SK-N-SH treated with all-trans-retinoic acid at 6 μM for 48 hours (cell line): ENCODE measurements at regions not wholly inside any gene's neighbourhood (a gene's known extent, or its start where the extent isn't known, plus 50 kb on each side); places are given as distances from the start of the nearest gene placed in this dataset.

Experiments
- ATAC-seq: fragments of 200-7000 bp; cut with Tn5 transposase; 3 replicates; pipeline ENCODE4 v1.9.1; 2020; ENCODE audit warnings: mild to moderate bottlenecking, moderate library complexity
- ARNTL ChIP-seq: fragments of 450-650 bp; formaldehyde crosslinking; IDR thresholded peaks from 2 replicates; pipeline ENCODE4 v1.5.0; 2020; ENCODE audit warnings: low read depth, mild to moderate bottlenecking, moderate library complexity, borderline replicate concordance
- BACH2 ChIP-seq: fragments of 250-450 bp; sonication (Bioruptor Pico); IDR thresholded peaks from 2 replicates; pipeline ENCODE4 v1.9.0; 2021; ENCODE audit warnings: mild to moderate bottlenecking, borderline replicate concordance
- CSDC2 ChIP-seq: fragments of 250-450 bp; sonication (Bioruptor Pico); IDR thresholded peaks from 2 replicates; pipeline ENCODE4 v1.5.0; 2020; ENCODE audit warnings: mild to moderate bottlenecking, moderate library complexity
- CSRNP3 ChIP-seq: fragments of 250-450 bp; sonication (Bioruptor Pico); IDR thresholded peaks from 2 replicates; pipeline ENCODE4 v1.5.1; 2021; ENCODE audit warnings: mild to moderate bottlenecking, moderate library complexity
- ESRRG ChIP-seq: fragments of 250-450 bp; sonication (Bioruptor Pico); IDR thresholded peaks from 2 replicates; pipeline ENCODE4 v1.6.1; 2021; ENCODE audit warnings: mild to moderate bottlenecking
- GLIS3 ChIP-seq: fragments of 250-450 bp; sonication (Bioruptor Pico); IDR thresholded peaks from 2 replicates; pipeline ENCODE4 v1.5.0; 2020; ENCODE audit warnings: mild to moderate bottlenecking, moderate library complexity
- ISL1 ChIP-seq: fragments of 250-450 bp; sonication (Bioruptor Pico); IDR thresholded peaks from 2 replicates; pipeline ENCODE4 v2.1.2; 2022; ENCODE audit warnings: mild to moderate bottlenecking, moderate library complexity
- OSR1 ChIP-seq: fragments of 250-450 bp; sonication (Bioruptor Pico); IDR thresholded peaks from 2 replicates; pipeline ENCODE4 v1.8.0; 2022; ENCODE audit warnings: moderate library complexity, mild to moderate bottlenecking, inconsistent platforms
- PATZ1 ChIP-seq: fragments of 250-450 bp; sonication (Bioruptor Pico); IDR thresholded peaks from 2 replicates; pipeline ENCODE4 v1.8.0; 2020; ENCODE audit warnings: mild to moderate bottlenecking, moderate library complexity, borderline replicate concordance
- PPARA ChIP-seq: fragments of 250-450 bp; sonication (Bioruptor Pico); IDR thresholded peaks from 2 replicates; pipeline ENCODE4 v1.5.0; 2020; ENCODE audit warnings: mild to moderate bottlenecking, borderline replicate concordance
- RARB ChIP-seq: fragments of 250-450 bp; sonication (Bioruptor Pico); IDR thresholded peaks from 2 replicates; pipeline ENCODE4 v1.8.0; 2021; ENCODE audit warnings: mild to moderate bottlenecking, moderate library complexity
- SNAI2 ChIP-seq: fragments of 250-450 bp; sonication (Bioruptor Pico); IDR thresholded peaks from 2 replicates; pipeline ENCODE4 v1.5.0; 2020; ENCODE audit warnings: mild to moderate bottlenecking, moderate library complexity
- TCF4 ChIP-seq: fragments of 250-450 bp; sonication (Bioruptor Pico); IDR thresholded peaks from 2 replicates; pipeline ENCODE4 v1.8.0; 2021; ENCODE audit warnings: mild to moderate bottlenecking, moderate library complexity, borderline replicate concordance
- ZC3H10 ChIP-seq: fragments of 250-450 bp; sonication (Bioruptor Pico); IDR thresholded peaks from 2 replicates; pipeline ENCODE4 v1.5.1; 2021; ENCODE audit warnings: mild to moderate bottlenecking, moderate library complexity
- ZFP3 ChIP-seq: fragments of 250-450 bp; sonication (Bioruptor Pico); IDR thresholded peaks from 2 replicates; pipeline ENCODE4 v1.5.0; 2020; ENCODE audit warnings: mild to moderate bottlenecking, moderate library complexity
- ZFP30 ChIP-seq: fragments of 450-650 bp; formaldehyde crosslinking; IDR thresholded peaks from 2 replicates; pipeline ENCODE4 v1.5.0; 2022; ENCODE audit warnings: mild to moderate bottlenecking, moderate library complexity
- ZNF565 ChIP-seq: fragments of 450-650 bp; formaldehyde crosslinking; conservative IDR thresholded peaks from 2 replicates; pipeline ENCODE4 v1.5.0; 2020; ENCODE audit warnings: low read depth, mild to moderate bottlenecking, moderate library complexity
- TF ChIP-seq, protein P1 (sequence below): fragments of 250-450 bp; sonication (Bioruptor Pico); IDR thresholded peaks from 2 replicates; pipeline ENCODE4 v1.5.0; 2020; ENCODE audit warnings: mild to moderate bottlenecking, moderate library complexity
- TF ChIP-seq, protein P2 (sequence below): fragments of 250-450 bp; sonication (Bioruptor Pico); IDR thresholded peaks from 2 replicates; pipeline ENCODE4 v1.8.0; 2021; ENCODE audit warnings: low read depth, mild to moderate bottlenecking, moderate library complexity, borderline replicate concordance
- TF ChIP-seq, protein P3 (sequence below): fragments of 250-450 bp; sonication (Bioruptor Pico); IDR thresholded peaks from 2 replicates; pipeline ENCODE4 v1.5.1; 2020; ENCODE audit warnings: low read depth, mild to moderate bottlenecking, moderate library complexity

GRCh38 chr15:101561584-101561906, 72.0 kb upstream of the PCSK6 start:
- TF ChIP-seq RARB (CRISPR knock-in tag) = no peak
- TF ChIP-seq, protein P1, sequence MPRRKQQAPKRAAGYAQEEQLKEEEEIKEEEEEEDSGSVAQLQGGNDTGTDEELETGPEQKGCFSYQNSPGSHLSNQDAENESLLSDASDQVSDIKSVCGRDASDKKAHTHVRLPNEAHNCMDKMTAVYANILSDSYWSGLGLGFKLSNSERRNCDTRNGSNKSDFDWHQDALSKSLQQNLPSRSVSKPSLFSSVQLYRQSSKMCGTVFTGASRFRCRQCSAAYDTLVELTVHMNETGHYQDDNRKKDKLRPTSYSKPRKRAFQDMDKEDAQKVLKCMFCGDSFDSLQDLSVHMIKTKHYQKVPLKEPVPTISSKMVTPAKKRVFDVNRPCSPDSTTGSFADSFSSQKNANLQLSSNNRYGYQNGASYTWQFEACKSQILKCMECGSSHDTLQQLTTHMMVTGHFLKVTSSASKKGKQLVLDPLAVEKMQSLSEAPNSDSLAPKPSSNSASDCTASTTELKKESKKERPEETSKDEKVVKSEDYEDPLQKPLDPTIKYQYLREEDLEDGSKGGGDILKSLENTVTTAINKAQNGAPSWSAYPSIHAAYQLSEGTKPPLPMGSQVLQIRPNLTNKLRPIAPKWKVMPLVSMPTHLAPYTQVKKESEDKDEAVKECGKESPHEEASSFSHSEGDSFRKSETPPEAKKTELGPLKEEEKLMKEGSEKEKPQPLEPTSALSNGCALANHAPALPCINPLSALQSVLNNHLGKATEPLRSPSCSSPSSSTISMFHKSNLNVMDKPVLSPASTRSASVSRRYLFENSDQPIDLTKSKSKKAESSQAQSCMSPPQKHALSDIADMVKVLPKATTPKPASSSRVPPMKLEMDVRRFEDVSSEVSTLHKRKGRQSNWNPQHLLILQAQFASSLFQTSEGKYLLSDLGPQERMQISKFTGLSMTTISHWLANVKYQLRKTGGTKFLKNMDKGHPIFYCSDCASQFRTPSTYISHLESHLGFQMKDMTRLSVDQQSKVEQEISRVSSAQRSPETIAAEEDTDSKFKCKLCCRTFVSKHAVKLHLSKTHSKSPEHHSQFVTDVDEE = no peak
- no peak for TF ChIP-seq ZFP30 (CRISPR knock-in tag)
- no peak for TF ChIP-seq CSRNP3 (CRISPR knock-in tag)
- TF ChIP-seq ARNTL (CRISPR knock-in tag) = no peak
- TF ChIP-seq, protein P2, sequence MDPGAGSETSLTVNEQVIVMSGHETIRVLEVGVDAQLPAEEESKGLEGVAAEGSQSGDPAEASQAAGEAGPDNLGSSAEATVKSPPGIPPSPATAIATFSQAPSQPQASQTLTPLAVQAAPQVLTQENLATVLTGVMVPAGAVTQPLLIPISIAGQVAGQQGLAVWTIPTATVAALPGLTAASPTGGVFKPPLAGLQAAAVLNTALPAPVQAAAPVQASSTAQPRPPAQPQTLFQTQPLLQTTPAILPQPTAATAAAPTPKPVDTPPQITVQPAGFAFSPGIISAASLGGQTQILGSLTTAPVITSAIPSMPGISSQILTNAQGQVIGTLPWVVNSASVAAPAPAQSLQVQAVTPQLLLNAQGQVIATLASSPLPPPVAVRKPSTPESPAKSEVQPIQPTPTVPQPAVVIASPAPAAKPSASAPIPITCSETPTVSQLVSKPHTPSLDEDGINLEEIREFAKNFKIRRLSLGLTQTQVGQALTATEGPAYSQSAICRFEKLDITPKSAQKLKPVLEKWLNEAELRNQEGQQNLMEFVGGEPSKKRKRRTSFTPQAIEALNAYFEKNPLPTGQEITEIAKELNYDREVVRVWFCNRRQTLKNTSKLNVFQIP (CRISPR knock-in tag) = no peak
- no peak for ATAC-seq

- no peak for ATAC-seq
- TF ChIP-seq ESRRG (CRISPR knock-in tag) = no peak
- TF ChIP-seq, protein P3, sequence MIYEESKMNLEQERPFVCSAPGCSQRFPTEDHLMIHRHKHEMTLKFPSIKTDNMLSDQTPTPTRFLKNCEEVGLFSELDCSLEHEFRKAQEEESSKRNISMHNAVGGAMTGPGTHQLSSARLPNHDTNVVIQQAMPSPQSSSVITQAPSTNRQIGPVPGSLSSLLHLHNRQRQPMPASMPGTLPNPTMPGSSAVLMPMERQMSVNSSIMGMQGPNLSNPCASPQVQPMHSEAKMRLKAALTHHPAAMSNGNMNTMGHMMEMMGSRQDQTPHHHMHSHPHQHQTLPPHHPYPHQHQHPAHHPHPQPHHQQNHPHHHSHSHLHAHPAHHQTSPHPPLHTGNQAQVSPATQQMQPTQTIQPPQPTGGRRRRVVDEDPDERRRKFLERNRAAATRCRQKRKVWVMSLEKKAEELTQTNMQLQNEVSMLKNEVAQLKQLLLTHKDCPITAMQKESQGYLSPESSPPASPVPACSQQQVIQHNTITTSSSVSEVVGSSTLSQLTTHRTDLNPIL (CRISPR knock-in tag) = no peak
- no peak for TF ChIP-seq PATZ1 (CRISPR knock-in tag)
- TF ChIP-seq BACH2 (CRISPR knock-in tag) = no peak
- no peak for TF ChIP-seq ZNF565 (CRISPR knock-in tag)
- TF ChIP-seq ZC3H10 = no peak
- TF ChIP-seq GLIS3 = no peak
- no peak for TF ChIP-seq TCF4
- no peak for TF ChIP-seq PPARA (CRISPR knock-in tag)
- TF ChIP-seq, protein P1 = no peak
- no peak for TF ChIP-seq ZFP30 (CRISPR knock-in tag)
Measured at GRCh38 chr15:101560722-101561583, 71.4 kb upstream of the PCSK6 start.

GRCh38 chr15:101559952-101560351, 70.4 kb upstream of the PCSK6 start:
- no peak for TF ChIP-seq CSDC2 (CRISPR knock-in tag)
- TF ChIP-seq PATZ1 (CRISPR knock-in tag) = no peak
- no peak for TF ChIP-seq SNAI2 (CRISPR knock-in tag)
- TF ChIP-seq ISL1 (CRISPR knock-in tag) = no peak
- TF ChIP-seq OSR1 (CRISPR knock-in tag) = no peak
- TF ChIP-seq ZFP3 = no peak
- TF ChIP-seq, protein P3 (CRISPR knock-in tag) = no peak
- no peak for TF ChIP-seq ZNF565 (CRISPR knock-in tag)
- TF ChIP-seq, all 23 proteins: peak for 0
- ATAC-seq = no peak
